Endothelial cell of umbilical vein (primary cell): ENCODE measurements at regions not wholly inside any gene's neighbourhood (a gene's known extent, or its start where the extent isn't known, plus 50 kb on each side); places are given as distances from the start of the nearest gene placed in this dataset.

Experiments
- BruUV-seq: library from RNA; stranded (reverse); fragments of 400-500 nt; replicated peaks from 2 replicates; lab custom pipeline; 2021; lab: Mats Ljungman, UMichigan
- CTCF ChIA-PET: fragments of 300-600, 350-600 bp; sonication (Branson Sonifier 250); formaldehyde crosslinking; loops from one replicate; lab custom pipeline; 2021; ENCODE audit warnings: antibody characterized with exemption, inconsistent platforms; lab: Charles Lee
- POLR2A ChIA-PET: fragments of 300-600, 350-600 bp; sonication (Branson Sonifier 250); formaldehyde crosslinking; loops from one replicate; lab custom pipeline; 2021; ENCODE audit warnings: antibody characterized with exemption, inconsistent platforms; lab: Charles Lee
- DNase-seq: peaks from one replicate; pipeline ENCODE4 v3.0.0-alpha.2; 2011; ENCODE audit warnings: low read depth, low spot score
- FAIRE-seq: peaks from 2 replicates; lab custom pipeline; 2011; peaks lifted over from hg19 to GRCh38; lab: Jason Lieb, UNC
- H2AFZ ChIP-seq: 2 replicates; pipeline ENCODE4 v1.6.0; 2012; ENCODE audit warnings: low read depth, low read length, control low read depth, inconsistent platforms
- H3K27ac ChIP-seq: 2 replicates; pipeline ENCODE4 v1.5.1; 2011; ENCODE audit warnings: low read depth, mild to moderate bottlenecking, control low read depth, low read length, moderate library complexity; ENCODE audit not compliant: insufficient read depth
- H3K27me3 ChIP-seq, 2 experiments: 2 replicates each; pipeline versions ENCODE4 v1.6.0 to v1.6.1; 2011; ENCODE audit warnings: low read length in 2 of 2, mixed read lengths in 1 of 2; ENCODE audit not compliant: control insufficient read depth in 2 of 2, insufficient read depth in 2 of 2
- H3K36me3 ChIP-seq, 2 experiments: 2 replicates in 1 of 2; 3 replicates in 1 of 2; pipeline ENCODE4 v1.5.1; 2011; ENCODE audit warnings: low read length in 2 of 2, mild to moderate bottlenecking in 1 of 2, moderate library complexity in 1 of 2; ENCODE audit not compliant: control insufficient read depth in 2 of 2, insufficient read depth in 2 of 2; ENCODE audit errors: extremely low read depth in 1 of 2
- H3K4me1 ChIP-seq: 3 replicates; pipeline ENCODE4 v1.5.1; 2011; ENCODE audit warnings: mild to moderate bottlenecking, low read length; ENCODE audit not compliant: control insufficient read depth, insufficient read depth; ENCODE audit errors: extremely low read depth
- H3K4me2 ChIP-seq: 2 replicates; pipeline ENCODE4 v1.6.1; 2011; ENCODE audit warnings: low read length, control low read depth, mixed read lengths; ENCODE audit not compliant: insufficient read depth
- H3K4me3 ChIP-seq, 3 experiments: fragments of 200-600 bp in 1 of 3; sonication (generic), shearing (Covaris generic) in 1 of 3; replicated peaks in 1 of 3; 2 replicates each; pipeline ENCODE4 v1.5.1; 2011 to 2016; ENCODE audit warnings: control low read depth in 3 of 3, low read length in 3 of 3, mild to moderate bottlenecking in 2 of 3, inconsistent platforms in 1 of 3, low read depth in 1 of 3, moderate library complexity in 1 of 3; ENCODE audit not compliant: insufficient read depth in 1 of 3
- H3K79me2 ChIP-seq: 2 replicates; pipeline ENCODE4 v1.6.0; 2012; ENCODE audit warnings: low read length, inconsistent platforms; ENCODE audit not compliant: control insufficient read depth, insufficient read depth
- H3K9ac ChIP-seq: replicated peaks from 2 replicates; pipeline ENCODE3; 2011; ENCODE audit warnings: low read length, control low read depth; ENCODE audit not compliant: insufficient read depth; ENCODE audit errors: extremely low read depth
- H3K9me1 ChIP-seq: replicated peaks from 3 replicates; pipeline ENCODE4 v1.6.0; 2011; ENCODE audit warnings: mild to moderate bottlenecking, low read length; ENCODE audit not compliant: control insufficient read depth, insufficient read depth; ENCODE audit errors: extremely low read depth
- H3K9me3 ChIP-seq: replicated peaks from 2 replicates; pipeline ENCODE4 v1.5.1; 2012; ENCODE audit warnings: low read length, inconsistent platforms; ENCODE audit not compliant: control insufficient read depth, insufficient read depth
- H4K20me1 ChIP-seq: replicated peaks from 2 replicates; pipeline ENCODE3; 2011; ENCODE audit warnings: mild to moderate bottlenecking, low read length; ENCODE audit not compliant: control insufficient read depth, insufficient read depth; ENCODE audit errors: extremely low read depth
- CTCF ChIP-seq, 2 donors: IDR thresholded peaks; 1 replicate in 1 of 2; 2 replicates in 1 of 2; pipeline ENCODE4 v1.5.1; 2011; ENCODE audit warnings: low read length in 2 of 2, mild to moderate bottlenecking in 2 of 2, moderate library complexity in 2 of 2, control low read depth in 1 of 2, inconsistent platforms in 1 of 2, low read depth in 1 of 2; ENCODE audit not compliant: insufficient read depth in 1 of 2; ENCODE audit errors: extremely low read depth in 1 of 2
- FOS ChIP-seq: IDR thresholded peaks from 2 replicates; pipeline ENCODE4 v1.6.1; 2011; ENCODE audit warnings: mild to moderate bottlenecking, low read length, moderate library complexity, borderline replicate concordance; ENCODE audit not compliant: insufficient read depth
- GATA2 ChIP-seq: IDR thresholded peaks from 2 replicates; pipeline ENCODE4 v1.7.0; 2011; ENCODE audit warnings: low read depth, mild to moderate bottlenecking, moderate library complexity, mixed read lengths, low read length; ENCODE audit not compliant: insufficient read length, insufficient read depth
- JUN ChIP-seq: IDR thresholded peaks from 2 replicates; pipeline ENCODE4 v1.6.1; 2011; ENCODE audit warnings: borderline replicate concordance, low read depth; ENCODE audit not compliant: insufficient read length, insufficient read depth
- MAX ChIP-seq: IDR thresholded peaks from 2 replicates; pipeline ENCODE4 v1.6.1; 2011; ENCODE audit not compliant: insufficient read depth, insufficient read length
- MYC ChIP-seq: IDR thresholded peaks from one replicate; pipeline ENCODE4 v1.6.1; 2011; ENCODE audit warnings: mild to moderate bottlenecking, low read depth, low read length
- POLR2AphosphoS5 ChIP-seq: IDR thresholded peaks from 2 replicates; pipeline ENCODE4 v1.6.1; 2012; ENCODE audit warnings: low read depth, mild to moderate bottlenecking, control low read depth, low read length, moderate library complexity; ENCODE audit not compliant: insufficient read depth
- dilution Hi-C: fragments of 300-500 bp; cut with MboI; formaldehyde crosslinking; loops from one replicate; pipeline ENCODE4 v1.15.0; 2019; ENCODE audit warnings: low sequenced_read_pairs; ENCODE audit not compliant: extremely low pct_ligation_motif_present
- intact Hi-C: fragments of 100-400 bp; cut with micrococcal nuclease; formaldehyde crosslinking; loops from one replicate; pipeline ENCODE4 v1.10.0; 2022

GRCh38 chr3:110492876-110493275, 578.7 kb upstream of the NECTIN3 start:
- Histone ChIP-seq H3K27ac (no peak overlapping the region), H4K20me1 (no peaks in the 10 kb centered on the region), H3K4me2 (no peak overlapping the region), H3K9me1 (no peaks in the 10 kb centered on the region), H3K9ac (no peak overlapping the region), H3K4me3 (no peak overlapping the region), H3K27me3 (no peaks in the 10 kb centered on the region), H3K79me2 (no peaks in the 10 kb centered on the region), H2AFZ (no peak overlapping the region), H3K4me1 (no peaks in the 10 kb centered on the region), H3K36me3 (no peaks in the 10 kb centered on the region), H3K9me3 (no peaks in the 10 kb centered on the region)
- CTCF ChIA-PET: no interaction called here
- intact Hi-C loops: no loop called here
- dilution Hi-C loops: no loop called here
- POLR2A ChIA-PET: no interaction called here
- no peak for TF ChIP-seq POLR2AphosphoS5
- no peak for TF ChIP-seq MYC
- no peak for TF ChIP-seq CTCF (IDR thresholded peaks at IDR 0.05; ENCODE audit: extremely low read depth in 1 of 2, insufficient read depth in 1 of 2, low read depth in 1 of 2, low read length in 2 of 2)
- no peak for TF ChIP-seq JUN
- TF ChIP-seq GATA2: no peak
- no peak for TF ChIP-seq MAX
- TF ChIP-seq FOS: no peak
- FAIRE-seq (no peak), DNase-seq (no peak)
- no TSS peak for BruUV-seq
